ENCODE measurements at regions not wholly inside any gene's neighbourhood (a gene's known extent, or its start where the extent isn't known, plus 50 kb on each side); places are given as distances from the start of the nearest gene placed in this dataset.
"Not testable (repeated sequence)": the region's sequence is repeated elsewhere in the genome, so short reads cannot be mapped to it uniquely, and the experiment has no call there.

- H3K36me3 ChIP-seq (ENCODE audit: control insufficient read depth, insufficient read depth, low read length), result no peaks in the 10 kb centered on the region
- no peak for DNase-seq (ENCODE audit: low read depth, low spot score)
- no peak overlapping the region for H3K4me3 ChIP-seq (ENCODE audit: low read length)
- no peaks in the 10 kb centered on the region for H3K4me1 ChIP-seq (ENCODE audit: control insufficient read depth, insufficient read depth, low read length)
- no peaks in the 10 kb centered on the region for H3K27me3 ChIP-seq (ENCODE audit: control insufficient read depth, insufficient read depth, low read length)
- H3K9me3 ChIP-seq (ENCODE audit: control insufficient read depth, insufficient read depth, low read length), result no peaks in the 10 kb centered on the region
- H3K27ac ChIP-seq (ENCODE audit: low read length), result no peak overlapping the region
- no CpG with 5 or more reads among the region's 1 CpG for WGBS (ENCODE audit: insufficient coverage, insufficient read length)
Observed at GRCh38 chr16:17034477-17035252, 436.1 kb downstream of the XYLT1 start.

GRCh38 chr16:17037499-17037898, 433.3 kb downstream of the XYLT1 start:
- Histone ChIP-seq H3K4me3 (ENCODE audit: low read length) (no peak overlapping the region), H3K4me1 (ENCODE audit: control insufficient read depth, insufficient read depth, low read length) (no peaks in the 10 kb centered on the region), H3K9me3 (ENCODE audit: control insufficient read depth, insufficient read depth, low read length) (no peaks in the 10 kb centered on the region), H3K27me3 (ENCODE audit: control insufficient read depth, insufficient read depth, low read length) (no peaks in the 10 kb centered on the region), H3K27ac (ENCODE audit: low read length) (no peak overlapping the region), H3K36me3 (ENCODE audit: control insufficient read depth, insufficient read depth, low read length) (no peaks in the 10 kb centered on the region)
- WGBS (ENCODE audit: insufficient coverage, insufficient read length), result no CpG with 5 or more reads among the region's 5 CpGs
- no peak for DNase-seq (ENCODE audit: low read depth, low spot score)

GRCh38 chr16:17038415-17038814, 432.3 kb downstream of the XYLT1 start:
- Histone ChIP-seq H3K9me3 (ENCODE audit: control insufficient read depth, insufficient read depth, low read length) (no peaks in the 10 kb centered on the region), H3K4me3 (ENCODE audit: low read length) (no peak overlapping the region), H3K36me3 (ENCODE audit: control insufficient read depth, insufficient read depth, low read length) (no peaks in the 10 kb centered on the region), H3K4me1 (ENCODE audit: control insufficient read depth, insufficient read depth, low read length) (no peaks in the 10 kb centered on the region), H3K27ac (ENCODE audit: low read length) (no peak overlapping the region), H3K27me3 (ENCODE audit: control insufficient read depth, insufficient read depth, low read length) (no peaks in the 10 kb centered on the region)
- WGBS (ENCODE audit: insufficient coverage, insufficient read length), result no CpG with 5 or more reads among the region's 5 CpGs
- DNase-seq (ENCODE audit: low read depth, low spot score), result no peak

- H3K27ac ChIP-seq (ENCODE audit: low read length); H3K36me3 ChIP-seq (ENCODE audit: control insufficient read depth, insufficient read depth, low read length); H3K9me3 ChIP-seq (ENCODE audit: control insufficient read depth, insufficient read depth, low read length); DNase-seq (ENCODE audit: low read depth, low spot score); H3K4me3 ChIP-seq (ENCODE audit: low read length); H3K27me3 ChIP-seq (ENCODE audit: control insufficient read depth, insufficient read depth, low read length); H3K4me1 ChIP-seq (ENCODE audit: control insufficient read depth, insufficient read depth, low read length): not testable (repeated sequence)
- WGBS (ENCODE audit: insufficient coverage, insufficient read length), result no CpG with 5 or more reads among the region's 2 CpGs
Observed at GRCh38 chr16:17049109-17049508, 421.7 kb downstream of the XYLT1 start.

- DNase-seq (ENCODE audit: low read depth, low spot score), result no peak
- Histone ChIP-seq H3K4me3 (ENCODE audit: low read length) (no peak overlapping the region), H3K9me3 (ENCODE audit: control insufficient read depth, insufficient read depth, low read length) (no peaks in the 10 kb centered on the region), H3K27ac (ENCODE audit: low read length) (no peak overlapping the region), H3K4me1 (ENCODE audit: control insufficient read depth, insufficient read depth, low read length) (no peaks in the 10 kb centered on the region), H3K36me3 (ENCODE audit: control insufficient read depth, insufficient read depth, low read length) (no peaks in the 10 kb centered on the region), H3K27me3 (ENCODE audit: control insufficient read depth, insufficient read depth, low read length) (no peaks in the 10 kb centered on the region)
- no CpG with 5 or more reads among the region's 1 CpG for WGBS (ENCODE audit: insufficient coverage, insufficient read length)
Observed at GRCh38 chr16:17050468-17050867, 420.3 kb downstream of the XYLT1 start.

All from iPS DF 6.9 (cell line).